Adipocyte (in vitro differentiated cells): ENCODE measurements at regions not wholly inside any gene's neighbourhood (a gene's known extent, or its start where the extent isn't known, plus 50 kb on each side); places are given as distances from the start of the nearest gene placed in this dataset.

Experiments
- DNase-seq: peaks from one replicate; pipeline ENCODE4 v3.0.0-alpha.2; 2015; ENCODE audit warnings: low read depth
- H3K27me3 ChIP-seq: replicated peaks from 2 replicates; pipeline ENCODE4 v1.7.0; 2013; ENCODE audit warnings: mild to moderate bottlenecking, low read length, moderate library complexity; ENCODE audit not compliant: control insufficient read depth, insufficient read depth
- H3K36me3 ChIP-seq: 2 replicates; pipeline ENCODE4 v1.7.0; 2013; ENCODE audit warnings: low read length, mild to moderate bottlenecking, moderate library complexity; ENCODE audit not compliant: control insufficient read depth, insufficient read depth, severe bottlenecking
- H3K4me1 ChIP-seq: 2 replicates; pipeline ENCODE4 v1.7.0; 2013; ENCODE audit warnings: mild to moderate bottlenecking, low read length, moderate library complexity; ENCODE audit not compliant: control insufficient read depth, insufficient read depth
- H3K4me3 ChIP-seq: 2 replicates; pipeline ENCODE4 v1.7.0; 2013; ENCODE audit warnings: mild to moderate bottlenecking, low read length, moderate library complexity
- H3K9ac ChIP-seq: 2 replicates; pipeline ENCODE4 v1.7.0; 2013; ENCODE audit warnings: mild to moderate bottlenecking, low read length, moderate library complexity
- H3K9me3 ChIP-seq: 2 replicates; pipeline ENCODE4 v1.7.0; 2013; ENCODE audit warnings: mild to moderate bottlenecking, low read length, moderate library complexity; ENCODE audit not compliant: control insufficient read depth

DNA sequence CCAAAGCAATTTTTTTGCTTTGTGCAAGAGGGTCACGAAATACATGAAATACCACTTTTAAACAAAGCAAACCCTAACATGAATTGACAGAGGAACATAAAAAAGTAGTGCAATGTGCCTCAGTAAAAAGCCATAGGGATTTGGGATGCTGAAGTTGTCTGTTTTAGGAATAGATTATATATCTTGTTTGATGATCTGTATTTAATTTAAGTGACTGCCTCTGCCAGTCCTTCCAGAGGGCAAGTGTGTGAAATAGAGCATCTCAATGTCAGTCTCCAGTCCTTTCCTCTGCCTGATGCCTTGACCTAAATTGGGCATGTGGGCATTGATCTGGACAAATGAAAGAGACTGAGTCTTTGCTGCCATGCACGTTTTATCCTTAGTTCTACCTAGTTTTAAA lies 222.8 kb downstream of the PTPRC start:
- Histone ChIP-seq H3K4me1 (no peaks in the 10 kb centered on the region), H3K36me3 (no peaks in the 10 kb centered on the region), H3K27me3 (no peaks in the 10 kb centered on the region), H3K9me3 (no peaks in the 10 kb centered on the region), H3K9ac (no peak overlapping the region), H3K4me3 (no peak overlapping the region)
- DNase-seq: no peak

DNA sequence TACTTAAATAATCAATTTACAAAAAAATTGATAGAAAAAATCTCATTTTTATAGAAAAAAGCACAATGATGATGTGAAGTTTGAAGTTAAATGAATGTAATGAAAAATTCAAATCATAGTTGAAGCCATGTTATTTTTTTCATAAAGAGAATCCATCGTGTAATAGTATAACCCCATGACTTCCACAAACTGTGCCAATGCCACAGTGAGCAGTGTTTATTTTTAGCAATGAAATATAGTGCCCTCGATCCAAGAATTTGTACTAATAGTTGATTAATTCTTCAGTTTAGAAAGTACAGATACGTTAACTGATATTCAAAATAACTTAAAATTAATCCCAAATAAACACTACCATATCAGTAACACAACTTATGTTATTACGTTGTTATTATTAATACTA lies 225.9 kb downstream of the PTPRC start:
- H3K36me3 ChIP-seq: no peaks in the 10 kb centered on the region
- H3K9me3 ChIP-seq: no peaks in the 10 kb centered on the region

DNA sequence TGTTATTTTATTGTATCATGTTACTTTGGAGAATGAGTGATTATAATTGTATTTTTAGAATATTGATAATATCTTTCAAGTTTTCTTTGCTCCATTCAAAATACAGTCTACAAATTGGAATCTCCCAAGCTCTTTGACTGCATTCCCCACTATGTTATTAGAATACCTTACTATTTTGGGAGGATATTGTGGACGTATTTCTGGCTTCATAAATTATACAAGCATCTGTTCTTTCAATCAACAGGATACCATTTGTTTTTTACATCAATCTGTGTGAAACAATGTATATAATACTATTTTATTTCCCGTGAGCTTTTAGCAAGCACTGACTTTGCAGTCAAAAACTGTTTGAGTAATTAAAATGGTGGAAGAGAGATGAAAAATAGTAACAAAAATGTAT lies 226.5 kb downstream of the PTPRC start:
- Histone ChIP-seq H3K36me3 (no peaks in the 10 kb centered on the region), H3K9me3 (no peaks in the 10 kb centered on the region), H3K9ac (no peak overlapping the region), H3K4me3 (no peak overlapping the region), H3K27me3 (no peaks in the 10 kb centered on the region), H3K4me1 (no peaks in the 10 kb centered on the region)
- DNase-seq: no peak

More for the DNA sequence above, 225.9 kb downstream of the PTPRC start:
- Histone ChIP-seq H3K4me1 (no peaks in the 10 kb centered on the region), H3K27me3 (no peaks in the 10 kb centered on the region), H3K9ac (no peak overlapping the region), H3K4me3 (no peak overlapping the region)
- no peak for DNase-seq

DNA sequence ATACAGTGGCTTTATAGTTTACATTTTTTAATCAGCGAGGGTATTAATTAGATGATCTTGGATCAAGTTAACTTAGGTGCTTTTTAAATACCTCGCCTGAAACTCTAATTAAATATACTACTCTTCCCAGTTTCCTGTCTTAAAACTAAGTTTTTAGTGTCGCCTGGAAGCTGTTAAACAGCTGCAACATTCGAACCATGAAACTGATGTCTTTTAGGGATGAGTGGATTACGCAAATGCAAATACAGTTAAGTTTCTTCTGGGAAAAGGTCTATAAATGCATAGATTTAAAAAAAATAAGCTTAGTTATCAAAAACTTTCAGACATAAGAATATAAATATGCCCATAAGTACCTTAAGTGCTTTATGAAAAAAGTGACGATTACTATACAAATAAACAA lies 228.3 kb downstream of the PTPRC start:
- no peaks in the 10 kb centered on the region for H3K9me3 ChIP-seq
- no peak for DNase-seq
- no peaks in the 10 kb centered on the region for H3K4me1 ChIP-seq
- no peaks in the 10 kb centered on the region for H3K27me3 ChIP-seq
- H3K36me3 ChIP-seq: no peaks in the 10 kb centered on the region
- no peak overlapping the region for H3K9ac ChIP-seq
- H3K4me3 ChIP-seq: no peak overlapping the region

DNA sequence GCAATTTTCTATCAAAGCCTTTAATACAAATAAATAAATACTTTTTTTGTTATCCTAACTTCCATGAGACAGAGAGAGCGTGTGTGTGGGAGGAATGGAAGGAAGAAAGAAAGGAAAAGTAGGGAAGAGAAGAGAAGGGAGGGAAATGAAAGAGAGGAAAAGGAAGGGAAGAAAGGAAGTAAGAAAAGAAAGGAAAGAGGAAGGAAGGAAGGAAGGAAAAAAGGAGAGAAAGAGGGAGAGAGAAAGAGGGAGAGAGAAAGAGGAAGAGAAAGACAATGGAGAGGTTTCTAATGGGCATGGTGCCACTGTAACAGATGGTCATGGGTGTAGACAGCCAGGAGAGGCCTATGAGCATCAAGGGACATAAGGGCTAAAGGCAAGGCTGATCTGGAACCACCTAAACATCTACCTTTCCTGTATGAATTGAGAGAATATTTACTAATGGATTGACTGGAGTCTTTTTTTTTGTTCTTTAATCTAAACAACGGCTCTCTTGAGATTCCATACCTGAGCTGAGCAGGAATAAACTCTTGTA lies 234.9 kb downstream of the PTPRC start:
- H3K9ac ChIP-seq: no peak overlapping the region
- no peak overlapping the region for H3K4me3 ChIP-seq
- no peaks in the 10 kb centered on the region for H3K36me3 ChIP-seq
- H3K9me3 ChIP-seq: no peaks in the 10 kb centered on the region
- no peaks in the 10 kb centered on the region for H3K4me1 ChIP-seq
- H3K27me3 ChIP-seq: no peaks in the 10 kb centered on the region
- DNase-seq: no peak

DNA sequence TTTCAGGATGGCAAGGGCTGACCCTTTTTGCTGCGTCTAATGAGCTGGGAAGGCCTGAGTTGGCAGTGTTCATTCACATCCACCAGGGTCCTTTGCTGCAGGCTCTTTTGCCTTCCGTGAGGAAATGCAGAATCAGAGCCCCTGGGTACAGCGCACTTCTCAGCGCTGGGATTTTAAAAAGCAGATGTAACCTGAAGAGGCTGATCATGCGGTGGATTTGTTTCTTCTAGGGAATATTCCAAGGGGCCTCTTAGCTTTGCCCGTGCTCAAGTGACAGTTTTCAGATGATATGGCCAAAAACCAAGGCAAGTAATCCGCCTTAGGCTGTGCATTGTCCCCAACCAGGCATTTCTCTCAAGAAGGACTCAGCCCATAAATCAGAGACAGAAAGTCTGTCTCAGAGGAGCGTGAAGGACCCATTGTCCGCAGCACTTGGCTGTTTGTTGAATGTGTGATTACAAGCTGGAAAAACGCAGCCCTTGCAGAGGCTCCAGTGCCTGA lies 237.6 kb downstream of the PTPRC start:
- Histone ChIP-seq H3K9ac (no peak overlapping the region), H3K36me3 (no peaks in the 10 kb centered on the region), H3K27me3 (no peaks in the 10 kb centered on the region), H3K9me3 (no peaks in the 10 kb centered on the region), H3K4me1 (peaks cover 19% of the 10 kb centered on the region), H3K4me3 (no peak overlapping the region)
- no peak for DNase-seq

DNA sequence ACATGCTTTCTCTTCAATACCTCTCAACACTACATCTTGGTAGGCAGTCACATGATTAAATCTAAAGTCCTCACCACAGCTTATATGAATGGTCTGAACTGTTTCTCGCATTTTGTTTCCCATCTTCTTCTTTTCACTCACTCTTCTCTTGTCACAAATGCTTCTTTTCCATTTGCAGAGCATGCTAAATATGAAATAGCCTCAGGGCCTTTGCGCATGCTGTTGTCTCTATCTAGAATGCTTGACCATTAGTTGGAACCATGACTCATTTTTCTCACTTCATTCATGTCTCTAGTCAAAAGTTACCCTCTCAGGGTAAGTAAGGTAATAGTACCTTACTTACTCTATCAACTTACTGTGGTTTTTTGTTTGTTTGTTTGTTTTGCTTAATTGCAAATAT lies 239.7 kb downstream of the PTPRC start:
- Histone ChIP-seq H3K27me3 (no peaks in the 10 kb centered on the region), H3K9ac (no peak overlapping the region), H3K4me3 (no peak overlapping the region), H3K9me3 (no peaks in the 10 kb centered on the region), H3K36me3 (no peaks in the 10 kb centered on the region), H3K4me1 (peaks cover 22% of the 10 kb centered on the region)
- DNase-seq: no peak

DNA sequence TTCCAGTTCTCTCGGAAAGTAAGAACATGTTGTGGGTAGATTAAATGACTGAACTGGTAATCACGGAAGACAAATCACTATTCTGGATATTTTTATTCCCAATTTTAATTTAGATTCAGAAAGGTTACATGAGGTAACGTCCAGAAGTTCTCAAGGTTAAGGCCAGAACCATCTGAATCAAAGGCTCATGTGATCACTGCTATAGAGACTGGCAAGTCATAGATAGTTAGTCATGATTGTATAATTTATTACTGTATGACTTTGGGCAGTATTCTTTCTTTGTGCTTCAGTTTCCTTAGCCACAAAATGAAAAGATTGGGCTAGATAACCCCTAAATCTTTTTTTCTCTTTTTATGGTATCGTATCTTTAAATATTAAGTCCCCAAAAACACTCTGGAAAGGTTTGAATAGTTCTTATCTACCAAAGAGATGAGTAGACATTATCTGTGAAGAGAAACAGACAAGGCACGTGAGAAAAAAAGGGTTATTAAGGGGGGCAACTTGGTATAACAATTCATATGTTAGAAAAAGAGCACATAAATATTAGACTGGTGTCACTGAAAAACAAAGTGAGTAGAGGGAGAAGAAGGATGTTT lies 241.0 kb downstream of the PTPRC start:
- H3K4me1 ChIP-seq: peaks cover 22% of the 10 kb centered on the region
- no peaks in the 10 kb centered on the region for H3K27me3 ChIP-seq
- no peak for DNase-seq
- H3K4me3 ChIP-seq: no peak overlapping the region
- H3K9ac ChIP-seq: no peak overlapping the region
- H3K36me3 ChIP-seq: no peaks in the 10 kb centered on the region
- H3K9me3 ChIP-seq: no peaks in the 10 kb centered on the region

DNA sequence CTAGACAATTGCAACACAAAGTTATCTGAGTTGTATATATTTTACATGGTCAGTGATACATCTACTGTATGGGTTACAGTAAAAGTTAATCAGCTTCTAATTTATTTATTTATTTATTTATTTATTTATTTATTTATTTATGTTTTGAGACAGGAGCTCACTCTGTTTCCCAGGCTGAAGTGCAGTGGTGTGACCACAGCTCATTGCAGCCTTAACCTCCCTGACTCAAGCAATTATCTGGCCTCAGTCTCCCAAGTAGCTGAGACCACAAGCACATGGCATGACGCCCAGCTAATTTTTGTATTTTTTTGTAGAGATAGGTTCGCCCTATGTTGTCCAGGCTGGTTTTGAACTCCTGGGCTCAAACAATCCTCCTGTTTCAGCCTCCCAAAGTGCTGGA lies 241.6 kb downstream of the PTPRC start:
- no peaks in the 10 kb centered on the region for H3K27me3 ChIP-seq
- H3K36me3 ChIP-seq: no peaks in the 10 kb centered on the region
- no peaks in the 10 kb centered on the region for H3K9me3 ChIP-seq
- H3K9ac ChIP-seq: peak overlapping the region; percentile 35
- peaks cover 22% of the 10 kb centered on the region for H3K4me1 ChIP-seq
- DNase-seq: peak; percentile 43
- H3K4me3 ChIP-seq: no peak overlapping the region

DNA sequence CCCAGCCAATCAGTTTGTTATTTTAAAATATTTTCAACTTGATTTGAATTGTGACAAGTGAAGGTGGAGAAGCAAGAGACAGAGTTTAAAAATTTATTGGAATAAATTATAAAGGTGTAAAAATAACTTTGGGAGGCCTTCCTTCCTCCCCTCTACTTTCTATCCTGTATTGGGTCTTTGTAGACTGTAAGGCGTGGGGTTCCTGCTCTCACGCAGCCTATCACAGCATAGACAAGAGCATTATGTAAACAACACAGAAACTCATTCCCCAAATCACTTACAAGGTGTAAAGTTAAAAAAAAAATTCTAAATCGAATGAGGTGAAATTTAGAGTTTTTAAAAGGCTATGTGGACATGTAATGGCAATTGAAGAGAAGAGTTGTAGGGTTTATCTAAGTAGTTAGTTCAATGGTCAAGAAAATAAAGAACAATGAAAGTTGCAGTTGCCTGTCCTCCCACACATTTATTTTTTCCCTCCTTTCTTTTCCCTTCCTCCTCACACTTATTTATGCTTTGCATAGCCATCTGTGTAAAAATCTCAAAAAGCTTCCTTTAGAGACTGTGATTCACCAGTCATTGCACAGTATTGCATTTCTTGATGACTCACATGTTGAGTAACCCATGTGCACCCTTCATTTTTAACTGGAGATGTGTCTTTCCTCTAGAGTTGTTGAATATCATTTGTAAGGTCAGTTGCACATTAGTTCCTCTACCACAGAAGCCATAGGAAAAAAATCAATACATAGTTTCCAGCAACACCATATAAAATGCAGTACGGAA lies 242.2 kb downstream of the PTPRC start:
- Histone ChIP-seq H3K9me3 (no peaks in the 10 kb centered on the region), H3K27me3 (no peaks in the 10 kb centered on the region), H3K4me3 (no peak overlapping the region), H3K9ac (peak overlapping the region; percentile 35), H3K4me1 (peaks cover 22% of the 10 kb centered on the region), H3K36me3 (no peaks in the 10 kb centered on the region)
- DNase-seq: peak; percentile 95

DNA sequence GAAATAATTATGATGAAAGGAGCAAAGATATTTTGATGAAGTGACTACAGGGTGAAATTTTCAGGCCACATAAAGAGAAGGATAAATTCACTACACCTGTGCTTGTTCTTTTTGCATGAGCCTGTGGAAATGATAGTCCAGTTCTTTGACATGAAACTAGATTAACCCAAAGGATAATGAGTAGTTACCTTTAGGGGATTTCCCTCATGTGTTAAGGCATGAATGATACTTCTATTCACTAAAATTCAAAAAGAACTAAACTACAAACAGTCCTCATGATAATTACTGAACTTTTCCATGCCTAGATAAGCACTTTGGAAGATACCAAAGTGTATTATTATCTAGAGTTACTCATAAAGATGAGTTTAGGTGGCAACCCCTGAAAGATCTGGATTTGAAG lies 244.3 kb downstream of the PTPRC start:
- Histone ChIP-seq H3K27me3 (no peaks in the 10 kb centered on the region), H3K4me1 (peaks cover 31% of the 10 kb centered on the region), H3K9ac (no peak overlapping the region)

More for the DNA sequence above, 244.3 kb downstream of the PTPRC start:
- Histone ChIP-seq H3K4me3 (no peak overlapping the region), H3K36me3 (no peaks in the 10 kb centered on the region), H3K9me3 (no peaks in the 10 kb centered on the region)
- DNase-seq: no peak
